GM18873 (cell line): ENCODE measurements at regions not wholly inside any gene's neighbourhood (a gene's known extent, or its start where the extent isn't known, plus 50 kb on each side); places are given as distances from the start of the nearest gene placed in this dataset.

ENCODE experiments used
- ATAC-seq: cut with Tn5 transposase; IDR thresholded peaks from one replicate; pipeline ENCODE4 v1.9.1; 2021; ENCODE audit warnings: mild to moderate bottlenecking, moderate library complexity, moderate number of reproducible peaks; ENCODE audit not compliant: unreplicated experiment, low FRiP score

DNA sequence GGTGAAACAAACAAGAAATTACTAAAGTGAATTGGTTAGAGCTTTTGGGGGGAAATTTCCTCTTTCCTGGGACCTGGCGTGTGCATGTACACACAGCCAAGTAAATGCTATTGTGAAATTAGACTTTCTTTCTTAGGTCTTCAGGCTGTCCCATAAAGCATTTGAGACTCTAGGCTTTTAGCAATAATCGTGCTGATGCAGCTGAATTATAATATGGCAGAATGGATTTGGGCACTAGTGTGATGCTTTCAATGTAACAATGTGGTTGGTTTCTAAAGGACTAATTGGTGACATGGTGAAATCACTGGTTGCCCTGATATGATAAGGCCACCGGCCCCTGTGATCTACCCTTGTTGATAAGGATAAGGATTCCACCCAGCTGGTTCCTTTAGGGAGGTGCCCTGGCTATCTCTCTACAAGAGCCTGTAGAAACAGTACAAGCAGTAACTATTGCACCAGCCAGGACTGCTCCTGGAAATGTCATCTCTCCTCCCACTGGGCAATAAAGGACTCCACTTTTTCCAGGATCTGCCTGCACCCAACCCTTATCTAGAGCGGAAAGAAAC is 164.1 kb downstream of the TFAP2A start:
- ATAC-seq = no peak

DNA sequence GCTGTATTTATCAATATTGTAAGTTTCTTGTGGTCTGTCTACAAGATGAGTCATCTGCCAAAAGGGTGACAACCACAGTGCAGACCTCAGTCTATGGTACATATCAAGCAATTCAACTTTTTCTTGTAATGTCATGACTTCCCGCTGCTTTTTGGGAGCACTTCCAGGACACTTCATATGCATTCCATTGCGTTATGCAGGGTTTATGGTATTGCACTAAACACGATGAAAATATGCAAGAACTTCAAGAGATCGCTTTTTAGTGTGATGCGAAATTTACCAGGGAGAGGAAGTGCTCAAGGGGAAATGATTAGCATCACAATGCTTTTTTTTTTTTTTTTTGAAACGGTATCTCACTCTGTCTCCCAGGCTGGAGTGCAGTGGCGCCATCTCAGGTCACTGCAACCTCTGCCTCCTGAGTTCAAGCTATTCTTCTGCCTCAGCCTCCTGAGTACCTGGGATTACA is 166.5 kb downstream of the TFAP2A start:
- no peak for ATAC-seq

GRCh38 chr6:10237298-10238038 is 177.4 kb downstream of the TFAP2A start:
- ATAC-seq = no peak

- no peak for ATAC-seq
Observed at GRCh38 chr6:10235344-10235743, 179.5 kb downstream of the TFAP2A start.

- no peak for ATAC-seq
Observed at GRCh38 chr6:10230531-10230930, 184.3 kb downstream of the TFAP2A start.

DNA sequence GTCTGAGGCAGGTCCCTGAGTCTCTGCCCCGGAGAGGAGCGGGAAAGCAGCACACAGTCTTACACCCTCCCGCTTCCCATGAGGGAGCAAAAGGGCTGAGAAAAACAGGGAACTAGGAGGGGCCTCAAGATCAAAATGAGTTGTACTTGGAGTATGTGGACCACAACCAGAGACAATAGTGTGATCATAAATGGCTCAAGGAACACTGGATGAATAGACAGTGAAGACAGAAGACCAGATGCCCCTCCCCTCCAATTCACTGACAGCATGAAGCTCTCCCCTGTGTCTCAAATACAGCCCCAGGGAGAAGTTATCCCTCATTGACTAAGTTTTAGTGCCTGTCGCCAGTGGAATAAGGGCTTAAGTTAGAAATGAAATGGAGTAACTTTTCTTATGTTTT is 191.0 kb downstream of the TFAP2A start:
- no peak for ATAC-seq

DNA sequence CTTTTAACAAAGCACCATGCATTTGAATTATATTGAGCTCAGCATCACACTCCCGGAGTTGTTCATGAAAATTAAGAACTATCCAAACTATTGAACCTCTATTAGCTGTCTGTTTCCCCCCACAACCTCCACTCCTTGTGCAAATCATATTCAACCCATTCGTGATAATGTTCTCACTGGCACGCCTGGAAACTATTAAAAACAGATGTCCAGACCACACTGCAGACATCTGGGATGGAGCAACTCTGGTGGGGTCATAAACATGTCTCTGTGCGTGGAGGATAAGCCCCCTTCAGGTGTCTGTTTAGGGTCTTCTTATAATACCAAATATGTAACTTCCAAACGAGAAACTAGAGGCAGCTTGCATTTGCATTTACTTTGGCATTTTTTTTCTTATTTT is 193.7 kb downstream of the TFAP2A start:
- ATAC-seq = no peak

- ATAC-seq = no peak
Observed at GRCh38 chr6:10219510-10219909, 195.4 kb downstream of the TFAP2A start.

- no peak for ATAC-seq
Observed at GRCh38 chr6:10217111-10217510, 197.8 kb downstream of the TFAP2A start.

- ATAC-seq = no peak
Observed at GRCh38 chr6:10215326-10216110, 199.4 kb downstream of the TFAP2A start.

- no peak for ATAC-seq
Observed at GRCh38 chr6:10210052-10210451, 204.8 kb downstream of the TFAP2A start.

GRCh38 chr6:10205892-10206291 is 209.0 kb downstream of the TFAP2A start:
- ATAC-seq = no peak

DNA sequence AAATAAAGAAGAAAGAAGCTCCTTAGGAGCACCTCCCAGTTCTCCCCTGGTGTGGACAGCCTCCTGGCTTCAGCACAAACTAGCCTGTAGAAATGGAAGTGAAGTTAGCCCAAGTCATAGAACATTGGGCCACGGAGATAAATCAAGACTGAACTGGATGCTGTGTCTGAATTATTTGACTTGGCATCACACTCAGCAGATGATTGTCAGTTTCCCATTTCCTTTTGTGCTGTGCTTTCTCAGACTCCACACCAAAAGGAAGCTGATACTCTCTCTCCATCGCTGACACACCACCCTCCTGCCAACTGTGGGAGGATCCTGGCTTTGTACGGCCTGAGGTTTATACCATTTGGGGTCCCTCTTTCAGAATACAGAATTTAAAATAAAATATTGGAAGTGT is 209.8 kb downstream of the TFAP2A start:
- no peak for ATAC-seq

DNA sequence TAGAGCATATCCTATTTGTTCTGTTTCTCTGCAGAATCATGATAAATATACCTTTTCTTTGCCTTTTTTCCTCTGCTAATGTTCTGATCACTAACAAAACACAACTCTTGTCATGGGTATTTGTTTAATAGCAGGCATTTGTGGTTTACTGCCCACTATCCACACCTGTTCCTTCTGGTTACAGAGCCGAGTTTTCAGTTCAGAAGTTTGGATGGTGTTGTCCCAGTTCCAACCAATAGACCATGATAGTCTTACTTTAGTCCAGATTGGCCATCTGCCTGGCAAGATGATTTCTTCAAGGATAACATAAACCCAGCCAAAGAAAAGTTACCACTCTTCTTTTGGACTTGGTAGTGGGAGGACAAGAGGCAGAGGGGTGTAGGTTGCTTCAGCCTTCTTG is 211.2 kb downstream of the TFAP2A start:
- ATAC-seq = no peak

GRCh38 chr6:10202581-10202980 is 212.3 kb downstream of the TFAP2A start:
- no peak for ATAC-seq

DNA sequence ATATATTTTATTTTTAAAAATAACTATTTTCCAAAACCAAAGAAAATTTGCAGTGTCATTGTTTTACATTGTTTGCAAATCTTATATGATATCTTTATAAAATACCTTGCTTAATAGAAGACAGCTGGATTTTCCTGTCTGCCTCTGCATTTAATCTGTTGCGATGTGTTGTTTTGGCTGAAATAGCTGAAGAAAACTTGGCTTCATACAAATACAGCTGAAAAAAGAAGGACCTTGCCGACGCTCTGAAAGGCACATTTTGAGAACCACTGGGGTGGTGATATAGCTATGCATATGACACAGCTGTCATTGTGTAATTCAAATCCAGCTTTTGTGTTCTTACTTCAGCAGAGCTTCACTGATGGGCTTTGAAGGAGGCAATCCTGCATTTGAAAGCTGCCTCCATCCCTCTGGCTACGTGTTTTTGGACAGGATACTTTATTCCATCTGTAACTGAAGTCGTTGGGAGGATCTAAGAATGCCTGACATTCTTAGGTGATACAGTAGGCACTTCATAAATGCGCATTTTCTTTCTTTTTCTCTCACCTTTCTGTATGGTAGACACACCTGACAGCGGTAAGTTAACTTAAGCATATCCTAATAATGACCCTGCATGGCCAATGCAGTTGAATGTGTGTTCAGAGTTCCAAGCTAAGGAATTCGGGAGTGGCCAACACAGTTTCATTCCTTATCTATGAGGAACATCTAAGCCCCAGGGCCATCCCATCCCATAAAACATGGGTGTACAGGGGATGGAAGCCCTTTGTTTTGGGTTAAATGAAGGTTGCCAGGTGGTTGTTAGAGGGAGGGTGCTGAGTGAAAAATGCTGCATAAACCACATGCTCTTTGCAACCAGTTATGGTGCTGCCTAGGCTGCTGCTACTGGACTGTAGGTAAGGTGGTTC is 213.0 kb downstream of the TFAP2A start:
- no peak for ATAC-seq

- ATAC-seq = no peak
Observed at GRCh38 chr6:10196090-10196489, 218.8 kb downstream of the TFAP2A start.

GRCh38 chr6:10194816-10195672 is 219.8 kb downstream of the TFAP2A start:
- no peak for ATAC-seq

- no peak for ATAC-seq
Observed at GRCh38 chr6:10193321-10193720, 221.6 kb downstream of the TFAP2A start.

- no peak for ATAC-seq
Observed at GRCh38 chr6:10190042-10190441, 224.8 kb downstream of the TFAP2A start.
